NCI-H748 treated with DMSO at 0.1 percent for 48 hours (cell line): ENCODE measurements at regions not wholly inside any gene's neighbourhood (a gene's known extent, or its start where the extent isn't known, plus 50 kb on each side); places are given as distances from the start of the nearest gene placed in this dataset.

Experiments used
- DNase-seq: peaks from one replicate; lab custom pipeline; 2025; lab: John Stamatoyannopoulos, UW

DNA sequence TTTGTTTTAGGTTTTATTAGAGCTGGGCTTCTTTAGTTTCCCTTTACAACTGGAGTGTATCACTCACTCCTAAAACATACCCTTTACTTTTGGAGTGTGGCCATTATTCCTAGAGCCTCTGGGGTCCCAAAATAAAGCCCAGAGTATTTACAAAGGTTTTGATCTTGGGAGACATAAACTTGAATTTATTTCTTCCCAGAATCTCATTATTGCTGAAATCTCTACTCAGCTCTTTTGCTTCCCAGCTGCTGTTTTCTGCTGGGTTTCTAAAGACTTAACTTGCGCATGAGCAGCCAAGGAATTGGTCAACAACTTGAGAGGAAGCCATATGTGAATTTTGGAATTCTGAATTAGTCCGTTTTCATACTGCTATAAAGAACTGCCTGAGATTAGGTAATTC lies 94.5 kb upstream of the NRSN1 start:
- no peak for DNase-seq

DNA sequence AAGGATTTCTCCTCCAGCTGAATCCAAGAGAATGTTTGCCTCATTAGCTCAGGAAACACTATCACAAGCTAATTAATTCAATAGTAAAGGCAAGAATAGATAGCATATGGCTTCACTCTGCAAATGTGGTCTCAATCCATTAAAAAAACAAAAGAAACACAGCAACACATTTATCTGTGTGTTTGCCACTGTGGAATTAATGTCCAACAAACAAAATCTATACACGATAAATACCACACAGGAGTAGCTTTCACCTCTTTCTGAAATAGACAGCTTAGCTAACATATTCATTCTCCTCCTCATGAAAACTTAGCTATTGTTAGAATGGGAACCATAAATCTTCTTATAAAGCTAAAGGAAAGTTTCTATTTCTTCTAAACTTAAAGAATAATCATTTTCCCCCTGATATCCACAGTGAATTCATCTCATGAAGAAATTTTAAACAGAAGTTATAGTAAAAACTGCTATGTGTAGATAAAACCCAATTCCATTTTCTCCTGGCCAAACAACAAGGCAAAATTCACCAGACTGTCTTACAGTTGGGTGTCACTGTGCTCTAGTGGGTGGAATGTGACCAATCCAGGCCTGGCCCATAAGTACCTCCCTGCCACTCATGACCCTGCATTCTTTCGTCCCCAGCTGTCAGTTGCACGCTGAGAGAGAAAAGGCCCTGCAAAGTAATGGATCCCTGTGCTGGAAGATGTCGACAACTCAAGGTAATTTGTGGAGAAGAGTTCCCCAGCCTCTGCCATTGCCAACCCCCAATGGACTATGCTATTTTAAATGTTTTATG lies 92.9 kb upstream of the NRSN1 start:
- DNase-seq = no peak

DNA sequence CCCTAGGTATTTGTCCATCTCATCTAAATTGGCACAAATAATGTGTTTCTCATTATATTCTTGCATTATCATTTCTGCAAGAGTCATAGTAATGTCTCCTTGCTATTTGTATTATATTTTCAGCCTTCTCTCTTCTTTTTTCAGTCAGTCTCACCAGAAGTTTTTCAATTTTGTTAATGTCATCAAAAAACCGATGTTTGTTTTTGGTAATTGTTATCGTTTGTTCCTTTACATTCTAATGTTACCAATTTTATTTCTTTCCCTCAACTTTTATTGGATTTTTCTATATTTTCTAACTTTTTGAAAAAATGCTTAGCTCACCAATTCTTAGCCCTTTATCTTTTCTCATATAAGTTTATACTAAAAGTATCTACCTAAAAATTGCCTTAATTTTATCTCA lies 82.2 kb upstream of the NRSN1 start:
- DNase-seq = no peak

DNA sequence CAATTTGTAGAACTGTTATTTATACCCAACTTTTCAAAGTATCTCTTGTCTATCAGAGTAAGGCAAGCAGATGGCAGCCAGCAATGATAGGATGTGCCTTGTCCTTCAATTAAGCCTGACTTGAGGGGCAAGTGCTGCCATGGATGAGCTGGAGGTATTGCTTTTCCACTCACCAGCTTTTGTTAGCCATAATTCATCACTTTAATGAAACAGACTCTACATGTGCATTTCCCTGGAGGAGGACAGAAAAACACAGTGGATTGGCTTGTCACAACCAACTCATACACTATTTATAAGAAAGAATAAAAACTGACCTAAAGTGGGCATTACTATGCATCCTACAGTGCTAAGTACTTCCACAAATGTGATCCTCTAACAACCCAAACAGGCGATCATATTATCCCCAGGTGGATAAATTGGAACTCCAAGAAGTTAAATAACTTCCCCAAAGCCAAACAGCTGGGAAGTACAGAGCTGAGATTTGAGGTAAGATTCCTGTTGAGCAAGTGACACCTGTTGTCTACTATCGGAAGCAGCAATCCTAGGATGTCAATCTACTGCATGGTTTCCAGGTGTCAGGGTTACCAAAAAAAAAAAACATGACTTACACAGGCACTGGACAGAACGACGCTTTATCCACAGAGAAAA lies 73.9 kb upstream of the NRSN1 start:
- DNase-seq = no peak

DNA sequence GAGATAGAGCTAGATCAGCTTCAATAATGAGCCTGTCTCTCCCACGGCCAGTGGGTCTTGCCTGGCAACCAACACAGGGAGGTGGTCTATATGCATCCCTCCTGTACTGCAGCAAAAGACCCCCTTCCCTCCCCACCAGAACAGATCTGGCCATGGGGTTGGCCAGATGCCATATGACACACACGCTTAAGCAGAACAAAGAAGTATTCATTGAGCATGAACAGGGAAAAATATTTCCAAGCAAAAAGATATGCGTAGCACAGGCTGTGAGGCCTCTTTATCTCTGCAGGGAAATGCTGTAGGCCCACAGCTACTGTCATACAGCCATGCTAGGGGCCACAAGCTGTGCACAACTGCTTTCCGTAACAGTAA lies 73.4 kb upstream of the NRSN1 start:
- DNase-seq = no peak

DNA sequence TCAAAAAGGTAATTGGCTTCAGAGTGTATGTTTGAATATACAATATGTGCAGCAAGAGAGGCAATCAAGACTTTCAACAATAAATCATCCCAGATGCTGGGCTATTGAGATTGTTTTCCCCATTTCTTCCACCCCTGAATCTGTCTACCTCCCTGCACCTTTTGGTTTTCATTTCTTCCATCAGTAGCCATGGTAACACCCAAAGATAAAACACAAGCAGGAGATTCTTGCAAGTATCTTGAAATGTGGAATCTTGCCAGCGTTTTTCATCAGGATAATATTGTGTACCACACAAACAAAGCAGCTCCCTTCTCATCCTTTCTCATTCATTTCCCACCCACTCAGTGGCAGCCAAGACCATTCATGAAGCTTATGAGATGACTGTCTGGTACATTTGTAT lies 73.0 kb upstream of the NRSN1 start:
- no peak for DNase-seq

DNA sequence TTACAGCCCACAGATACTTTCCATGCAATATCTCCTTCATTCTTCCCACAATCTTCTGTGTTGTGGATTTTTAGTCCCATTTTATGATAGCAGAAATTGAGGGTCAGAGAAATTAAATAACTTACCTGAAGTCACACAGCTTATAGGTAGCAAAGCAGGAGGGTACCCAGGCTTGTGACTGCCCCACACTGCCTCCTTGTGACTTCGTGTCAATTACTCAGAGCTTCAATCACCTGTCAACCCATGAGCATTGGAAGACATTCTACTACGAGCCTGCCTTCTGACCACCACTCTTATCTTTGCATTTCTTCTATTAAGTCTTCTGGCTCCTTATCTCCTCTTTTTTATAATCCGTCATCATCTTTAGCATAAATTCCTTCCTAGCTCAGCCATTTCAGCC lies 71.6 kb upstream of the NRSN1 start:
- DNase-seq = no peak

DNA sequence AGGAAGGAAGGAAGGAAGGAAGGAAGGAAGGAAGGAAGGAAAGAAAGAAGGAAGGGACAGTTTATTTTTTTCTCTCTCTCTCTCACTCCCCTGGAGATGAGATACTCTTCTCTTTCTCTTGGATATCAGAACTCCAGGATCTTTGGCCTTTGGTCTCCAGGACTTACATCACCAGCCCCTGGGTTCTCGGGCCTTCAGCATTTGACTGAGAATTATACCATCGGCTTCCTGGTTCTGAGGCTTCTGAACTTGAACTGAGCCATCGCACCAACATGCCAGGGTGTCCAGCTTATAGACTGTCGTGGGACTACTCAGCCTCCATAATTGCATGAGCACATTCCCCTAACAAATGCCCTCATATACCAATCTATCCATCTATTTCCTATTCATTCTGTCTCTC lies 69.4 kb upstream of the NRSN1 start:
- no peak for DNase-seq

DNA sequence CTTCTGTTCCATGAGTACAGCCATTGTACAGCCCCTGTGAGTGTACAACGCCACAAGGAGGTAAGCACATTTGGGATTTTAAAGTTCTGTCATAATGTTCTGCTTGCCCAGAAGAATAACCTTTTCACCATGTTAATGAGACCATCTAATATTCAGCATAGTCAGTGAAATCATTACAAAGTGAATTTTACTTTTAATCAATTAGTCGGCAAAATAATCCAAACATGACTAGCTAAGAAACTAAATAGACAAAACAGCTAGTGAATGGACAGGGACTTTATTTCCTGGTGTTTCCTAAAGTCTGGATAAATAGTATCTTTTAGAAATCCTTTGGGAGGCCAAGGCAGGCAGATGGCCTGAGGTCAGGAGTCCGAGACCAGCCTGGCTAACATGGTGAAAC lies 69.0 kb upstream of the NRSN1 start:
- DNase-seq = no peak

DNA sequence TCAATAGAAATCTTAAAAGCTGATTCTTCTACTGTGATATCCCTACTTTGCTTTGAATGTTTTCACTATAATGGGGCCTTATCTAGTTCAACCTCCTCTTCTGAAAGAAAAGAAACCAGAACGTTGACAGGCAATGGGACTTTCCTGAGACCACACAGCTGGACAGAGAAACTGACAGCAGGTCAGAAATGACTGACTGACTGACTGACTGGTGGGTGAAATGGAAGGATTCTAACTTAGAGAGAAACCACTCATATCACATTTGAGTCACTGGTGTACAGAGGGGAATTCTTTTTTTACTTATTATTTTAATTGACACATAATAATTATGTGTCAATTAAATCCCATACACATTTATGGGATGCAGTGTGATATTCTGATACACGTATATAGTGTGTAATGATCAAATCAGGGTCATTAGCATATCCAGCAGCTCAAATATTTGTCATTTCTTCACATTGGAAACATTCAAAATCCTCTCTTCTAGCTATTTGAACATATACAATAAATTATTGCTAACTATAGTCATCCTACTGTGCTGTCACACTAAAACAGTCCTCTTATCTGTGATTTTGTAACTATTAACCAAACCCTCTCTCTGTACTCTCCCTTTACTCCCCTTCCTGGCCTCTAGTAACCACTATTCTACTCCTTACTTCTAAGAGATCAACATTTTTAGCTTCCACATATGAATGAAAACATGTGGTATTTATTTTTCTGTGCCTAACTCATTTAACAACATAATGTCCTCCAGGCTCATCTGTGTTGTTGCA lies 64.8 kb upstream of the NRSN1 start:
- DNase-seq = no peak

DNA sequence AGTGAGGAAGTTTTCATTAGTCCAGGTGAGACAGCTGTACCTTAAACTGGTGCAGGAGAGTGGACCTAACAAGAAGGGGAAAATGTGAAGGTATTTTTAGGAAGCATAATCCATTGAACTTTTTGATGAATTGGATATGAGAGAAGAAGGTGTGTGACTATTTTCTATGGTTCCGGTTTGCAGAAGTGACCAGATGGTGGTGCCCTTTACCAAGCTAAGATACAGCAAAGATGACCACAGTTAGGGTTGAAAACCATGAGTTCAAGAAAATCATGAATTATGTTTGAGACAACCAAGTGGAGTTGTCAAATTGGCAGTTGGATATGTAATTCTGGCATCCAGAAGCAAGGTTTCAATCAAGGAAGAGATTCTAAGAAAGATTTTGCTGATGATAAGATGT lies 61.9 kb upstream of the NRSN1 start:
- DNase-seq = peak; percentile 57

DNA sequence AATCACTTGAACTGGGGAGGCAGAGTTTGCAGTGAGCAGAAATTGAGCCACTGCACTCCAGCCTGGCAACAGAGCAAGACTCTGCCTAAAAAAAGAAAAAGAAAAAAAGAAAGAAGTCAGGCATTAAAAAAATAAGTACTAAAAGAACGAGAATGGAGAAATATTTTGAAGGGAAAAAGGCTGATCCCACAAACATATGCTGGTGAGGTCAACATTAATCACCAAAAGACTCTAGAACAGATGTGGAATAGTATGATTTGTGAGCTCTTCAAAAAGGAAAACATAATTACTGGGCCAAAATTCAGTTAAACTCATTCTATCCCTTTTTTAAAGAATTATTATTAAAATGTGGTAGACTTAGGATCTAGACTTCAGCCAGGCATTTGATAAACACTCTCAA lies 61.2 kb upstream of the NRSN1 start:
- DNase-seq = no peak

DNA sequence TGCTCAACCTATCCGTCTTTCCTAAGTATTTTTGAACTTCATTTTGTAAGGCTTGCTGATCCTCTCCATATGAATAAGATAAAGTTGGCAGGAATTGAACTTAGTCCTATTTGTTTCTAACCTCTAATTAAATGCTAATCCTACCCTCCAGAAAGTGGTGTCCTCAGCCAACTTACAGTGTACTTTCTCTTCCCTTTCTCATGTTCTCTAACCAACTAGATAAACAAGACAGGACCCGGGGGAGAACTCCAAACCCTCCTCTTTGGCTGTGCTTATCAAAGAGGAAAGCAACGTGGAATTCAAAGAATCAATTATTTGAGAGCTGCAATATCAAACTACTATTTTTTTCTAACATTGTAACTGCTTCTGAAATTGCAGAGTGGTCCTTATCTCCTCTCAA lies 56.5 kb upstream of the NRSN1 start:
- no peak for DNase-seq

DNA sequence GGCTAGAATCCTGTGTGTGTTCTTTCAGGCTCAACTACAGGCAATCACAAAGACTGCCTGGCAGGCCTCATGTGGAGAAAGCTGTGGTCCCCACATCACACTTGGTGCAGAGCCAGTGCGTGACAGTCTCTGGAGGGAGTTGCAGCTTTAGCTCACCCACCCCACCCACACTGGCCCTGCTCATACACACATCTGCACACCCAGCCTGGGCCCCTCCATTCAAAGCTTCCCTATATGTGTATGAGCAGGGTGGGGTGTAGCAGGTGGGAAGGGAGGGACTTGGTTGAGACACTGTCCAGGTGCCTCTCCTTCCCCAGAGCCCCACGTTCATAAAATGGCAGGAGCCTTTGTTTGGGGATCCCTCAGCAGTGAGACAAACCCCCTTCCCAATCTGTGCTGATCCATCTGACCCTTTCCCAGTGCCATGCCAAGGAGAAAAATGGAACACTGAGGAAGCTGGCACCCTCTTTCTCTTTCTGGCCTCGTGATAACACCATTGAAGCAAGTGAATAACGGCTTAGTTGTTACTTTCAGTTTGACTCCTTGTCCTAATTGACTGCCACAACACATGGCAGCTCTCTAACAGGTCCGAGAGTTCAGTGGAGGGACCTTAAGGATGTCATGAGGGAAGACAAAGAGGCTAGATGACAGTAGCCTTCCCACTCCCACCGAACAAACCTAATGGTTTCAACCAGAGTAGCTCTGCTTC lies 53.8 kb upstream of the NRSN1 start:
- no peak for DNase-seq

DNA sequence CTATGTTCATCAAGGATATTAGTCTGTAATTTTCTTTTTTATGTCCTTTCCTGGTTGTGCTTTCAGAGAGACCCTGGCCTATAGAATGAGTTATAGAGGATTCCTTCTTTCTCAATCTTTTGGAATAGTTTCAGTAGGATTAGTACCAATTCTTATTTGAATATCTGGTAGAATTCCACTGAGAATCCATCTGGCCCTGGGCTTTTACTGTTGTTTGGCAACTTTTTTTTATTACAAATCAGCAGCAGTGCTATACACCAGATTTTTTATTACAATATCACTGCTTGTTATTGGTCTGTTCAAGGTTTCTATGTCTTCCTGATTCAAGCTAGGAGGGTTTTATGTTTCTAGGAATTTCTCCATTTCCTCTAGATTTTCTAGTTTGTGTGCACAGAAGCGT lies 50.0 kb upstream of the NRSN1 start:
- no peak for DNase-seq
